Neuronal stem cell (in vitro differentiated cells): ENCODE measurements at regions not wholly inside any gene's neighbourhood (a gene's known extent, or its start where the extent isn't known, plus 50 kb on each side); places are given as distances from the start of the nearest gene placed in this dataset.

Source experiments
- DNase-seq: peaks from one replicate; pipeline ENCODE4 v3.0.0-alpha.2; 2013; ENCODE audit warnings: low spot score
- H2AFZ ChIP-seq: one replicate; pipeline ENCODE4 v1.6.1; 2013; ENCODE audit warnings: mild to moderate bottlenecking, low read length, inconsistent platforms
- H2AK5ac ChIP-seq: 2 replicates; pipeline ENCODE4 v1.6.1; 2013; ENCODE audit warnings: low read depth, mild to moderate bottlenecking, inconsistent platforms, low read length, moderate library complexity, mixed read lengths
- H2BK120ac ChIP-seq: 2 replicates; pipeline ENCODE4 v1.6.1; 2013; ENCODE audit warnings: low read depth, mild to moderate bottlenecking, inconsistent platforms, low read length, moderate library complexity, mixed read lengths
- H2BK12ac ChIP-seq: one replicate; pipeline ENCODE4 v1.6.1; 2013; ENCODE audit warnings: low read length, inconsistent platforms
- H2BK15ac ChIP-seq: 2 replicates; pipeline ENCODE4 v1.6.1; 2013; ENCODE audit warnings: mild to moderate bottlenecking, low read length, inconsistent platforms, mixed read lengths
- H2BK5ac ChIP-seq: one replicate; pipeline ENCODE4 v1.6.1; 2013; ENCODE audit warnings: inconsistent platforms, mild to moderate bottlenecking, low read length, moderate library complexity
- H3K14ac ChIP-seq: one replicate; pipeline ENCODE4 v1.6.1; 2013; ENCODE audit warnings: low read length, inconsistent platforms
- H3K18ac ChIP-seq: 2 replicates; pipeline ENCODE4 v1.6.1; 2013; ENCODE audit warnings: low read length, inconsistent platforms
- H3K23ac ChIP-seq: 2 replicates; pipeline ENCODE4 v1.6.1; 2013; ENCODE audit warnings: low read depth, mild to moderate bottlenecking, mixed read lengths, low read length, inconsistent platforms; ENCODE audit not compliant: poor library complexity
- H3K27ac ChIP-seq: replicated peaks from 3 replicates; pipeline ENCODE4 v1.5.1; 2013; ENCODE audit warnings: low read length, inconsistent platforms
- H3K27me3 ChIP-seq, 3 experiments: 2 replicates each; pipeline ENCODE4 v1.6.1; 2013; ENCODE audit warnings: low read length in 3 of 3, mild to moderate bottlenecking in 2 of 3, inconsistent platforms in 1 of 3, low read depth in 1 of 3, mixed read lengths in 1 of 3, moderate library complexity in 1 of 3; ENCODE audit not compliant: control insufficient read depth in 3 of 3, insufficient read depth in 3 of 3
- H3K36me3 ChIP-seq, 2 donors: replicated peaks in 1 of 2; 2 replicates each; pipeline ENCODE4 v1.6.1; 2013; ENCODE audit warnings: low read length in 2 of 2; ENCODE audit not compliant: control insufficient read depth in 2 of 2, insufficient read depth in 2 of 2
- H3K4ac ChIP-seq: 2 replicates; pipeline ENCODE4 v1.6.1; 2013; ENCODE audit warnings: inconsistent platforms, mild to moderate bottlenecking, low read length, moderate library complexity
- H3K4me1 ChIP-seq, 2 donors: 1 replicate in 1 of 2; 2 replicates in 1 of 2; pipeline ENCODE4 v1.6.1; 2013; ENCODE audit warnings: low read length in 2 of 2, low read depth in 1 of 2; ENCODE audit not compliant: control insufficient read depth in 2 of 2, insufficient read depth in 1 of 2
- H3K4me2 ChIP-seq: one replicate; pipeline ENCODE4 v1.6.1; 2013; ENCODE audit warnings: mild to moderate bottlenecking, low read length, inconsistent platforms; ENCODE audit not compliant: insufficient read depth, poor library complexity, severe bottlenecking
- H3K4me3 ChIP-seq, 2 donors: 2 replicates each; pipeline ENCODE4 v1.5.1; 2013; ENCODE audit warnings: low read length in 2 of 2, mild to moderate bottlenecking in 2 of 2, inconsistent platforms in 1 of 2, moderate library complexity in 1 of 2
- H3K79me1 ChIP-seq: one replicate; pipeline ENCODE4 v1.6.1; 2013; ENCODE audit warnings: low read depth, mild to moderate bottlenecking, inconsistent platforms, low read length, moderate library complexity
- H3K9ac ChIP-seq: one replicate; pipeline ENCODE4 v1.6.1; 2013; ENCODE audit warnings: mild to moderate bottlenecking, low read depth, low read length, inconsistent platforms; ENCODE audit not compliant: poor library complexity
- H3K9me3 ChIP-seq, 2 donors: replicated peaks in 1 of 2; 2 replicates each; pipeline versions ENCODE3 to v1.6.1; 2013; ENCODE audit warnings: low read length in 2 of 2, mild to moderate bottlenecking in 2 of 2, inconsistent platforms in 1 of 2, low read depth in 1 of 2, mixed read lengths in 1 of 2, moderate library complexity in 1 of 2; ENCODE audit not compliant: control insufficient read depth in 2 of 2, insufficient read depth in 1 of 2
- H4K8ac ChIP-seq: one replicate; pipeline ENCODE4 v1.6.1; 2013; ENCODE audit warnings: low read depth, mild to moderate bottlenecking, inconsistent platforms, low read length, moderate library complexity
- H4K91ac ChIP-seq: one replicate; pipeline ENCODE4 v1.6.1; 2013; ENCODE audit warnings: low read length, low read depth, mild to moderate bottlenecking, inconsistent platforms; ENCODE audit not compliant: poor library complexity
- WGBS, 2 donors: extraction: QIAGEN DNeasy Blood & Tissue Kit; methylation state at CpG; one replicate each; pipeline ENCODE4 v1.1.7; 2013; ENCODE audit warnings: missing lambda C conversion rate in 2 of 2, mixed read lengths in 1 of 2; ENCODE audit not compliant: insufficient read length in 2 of 2, insufficient replicate concordance in 1 of 2; ENCODE audit errors: extremely low coverage in 2 of 2; 5-methylcytosine and 5-hydroxymethylcytosine counted together

- Histone ChIP-seq H3K36me3 (no peaks in the 10 kb centered on the region), H3K4ac (no peak overlapping the region), H2BK120ac (no peak overlapping the region), H3K27ac (no peak overlapping the region), H2AK5ac (no peak overlapping the region), H3K4me1 (no peaks in the 10 kb centered on the region), H3K79me1 (peaks cover 3% of the 10 kb centered on the region), H3K9ac (no peak overlapping the region), H4K8ac (no peak overlapping the region), H2BK12ac (no peak overlapping the region), H4K91ac (no peak overlapping the region), H2AFZ (no peak overlapping the region), H3K14ac (no peak overlapping the region), H3K9me3 (no peaks in the 10 kb centered on the region), H3K18ac (no peak overlapping the region), H3K27me3 (peaks cover 0 to 4% (median 4%) of the 10 kb centered on the region in 3 experiments), H2BK15ac (no peak overlapping the region), H3K4me2 (no peak overlapping the region), H3K4me3 (no peak overlapping the region), H3K23ac (no peak overlapping the region), H2BK5ac (no peak overlapping the region)
- DNase-seq = no peak
- no CpG with 5 or more reads among the region's 4 CpGs for WGBS, 2 donors
Measured at GRCh38 chr10:123577921-123578461, 88.2 kb upstream of the GPR26 start.

GRCh38 chr10:123578721-123579120, 87.4 kb upstream of the GPR26 start:
- Histone ChIP-seq H3K4me2 (no peak overlapping the region), H2BK15ac (no peak overlapping the region), H4K91ac (no peak overlapping the region), H3K18ac (no peak overlapping the region), H2AK5ac (no peak overlapping the region), H2BK5ac (no peak overlapping the region), H3K27me3 (peaks cover 0 to 11% (median 5%) of the 10 kb centered on the region in 3 experiments), H3K4ac (no peak overlapping the region), H3K36me3 (no peaks in the 10 kb centered on the region), H3K27ac (no peak overlapping the region), H2AFZ (no peak overlapping the region), H3K4me1 (no peaks in the 10 kb centered on the region), H3K9me3 (no peaks in the 10 kb centered on the region), H3K23ac (no peak overlapping the region), H3K79me1 (peaks cover 3% of the 10 kb centered on the region), H3K14ac (no peak overlapping the region), H3K4me3 (no peak overlapping the region), H2BK120ac (no peak overlapping the region), H4K8ac (no peak overlapping the region), H3K9ac (no peak overlapping the region), H2BK12ac (no peak overlapping the region)
- no peak for DNase-seq
- WGBS, 2 donors = no CpG with 5 or more reads among the region's 6 CpGs

GRCh38 chr10:123579675-123580074, 86.5 kb upstream of the GPR26 start:
- Histone ChIP-seq H3K79me1 (peaks cover 3% of the 10 kb centered on the region), H3K4ac (no peak overlapping the region), H2BK120ac (no peak overlapping the region), H3K23ac (no peak overlapping the region), H2AFZ (no peak overlapping the region), H3K9me3 (no peaks in the 10 kb centered on the region), H2BK5ac (no peak overlapping the region), H3K14ac (no peak overlapping the region), H3K4me2 (no peak overlapping the region), H3K4me1 (peaks cover 0 to 3% of the 10 kb centered on the region in 2 donors), H2AK5ac (no peak overlapping the region), H4K8ac (no peak overlapping the region), H3K4me3 (no peak overlapping the region), H3K27ac (no peak overlapping the region), H2BK15ac (no peak overlapping the region), H3K27me3 (peaks cover 0 to 14% (median 5%) of the 10 kb centered on the region in 3 experiments), H3K18ac (no peak overlapping the region), H2BK12ac (no peak overlapping the region), H3K36me3 (no peaks in the 10 kb centered on the region), H3K9ac (no peak overlapping the region), H4K91ac (no peak overlapping the region)
- WGBS, 2 donors = no CpG with 5 or more reads among the region's 5 CpGs
- DNase-seq = no peak

GRCh38 chr10:123580426-123580825, 85.7 kb upstream of the GPR26 start:
- no peak overlapping the region for H3K4ac ChIP-seq
- no peak overlapping the region for H2AK5ac ChIP-seq
- no peak overlapping the region for H3K18ac ChIP-seq
- no peak overlapping the region for H3K23ac ChIP-seq
- H2BK15ac ChIP-seq = no peak overlapping the region
- no peak overlapping the region for H2BK120ac ChIP-seq
- H3K27ac ChIP-seq = no peak overlapping the region
- H2AFZ ChIP-seq = no peak overlapping the region
- peaks cover 3% of the 10 kb centered on the region for H3K79me1 ChIP-seq
- no peaks in the 10 kb centered on the region for H3K9me3 ChIP-seq
- no peak overlapping the region for H2BK5ac ChIP-seq
- no peak overlapping the region for H3K9ac ChIP-seq
- no CpG with 5 or more reads among the region's 4 CpGs for WGBS, 2 donors
- no peak overlapping the region for H4K8ac ChIP-seq
- no peak overlapping the region for H3K14ac ChIP-seq
- H4K91ac ChIP-seq = no peak overlapping the region
- no peaks in the 10 kb centered on the region for H3K36me3 ChIP-seq
- H3K4me2 ChIP-seq = no peak overlapping the region
- peaks cover 0 to 3% of the 10 kb centered on the region in 2 donors for H3K4me1 ChIP-seq
- H2BK12ac ChIP-seq = no peak overlapping the region
- peaks cover 0 to 14% (median 5%) of the 10 kb centered on the region in 3 experiments for H3K27me3 ChIP-seq
- DNase-seq = no peak
- no peak overlapping the region for H3K4me3 ChIP-seq
